H1 (cell line): ENCODE measurements at regions not wholly inside any gene's neighbourhood (a gene's known extent, or its start where the extent isn't known, plus 50 kb on each side); places are given as distances from the start of the nearest gene placed in this dataset.

ENCODE experiments used
- CTCF ChIA-PET: fragments of 300-600 bp; sonication (Branson Sonifier 250); formaldehyde crosslinking; loops from one replicate; lab custom pipeline; 2021; ENCODE audit not compliant: partially characterized antibody; lab: Charles Lee
- POLR2A ChIA-PET: fragments of 300-600 bp; sonication (Branson Sonifier 250); formaldehyde crosslinking; loops from one replicate; lab custom pipeline; 2021; ENCODE audit warnings: inconsistent platforms; ENCODE audit not compliant: partially characterized antibody; lab: Charles Lee
- DNase-seq, 2 experiments: peaks; one replicate each; pipeline versions ENCODE4 v3.0.0 to v3.0.0-alpha.2; 2010 to 2022; ENCODE audit warnings: low spot score in 2 of 2, low read depth in 1 of 2, mixed read lengths in 1 of 2
- FAIRE-seq: peaks from 2 replicates; lab custom pipeline; 2011; peaks lifted over from hg19 to GRCh38; lab: Jason Lieb, UNC
- H2AFZ ChIP-seq: 2 replicates; pipeline ENCODE4 v1.8.1; 2012; ENCODE audit warnings: low read length, inconsistent platforms
- H2AK5ac ChIP-seq: 2 replicates; pipeline ENCODE4 v1.6.1; 2013; ENCODE audit warnings: low read depth, low read length
- H2BK120ac ChIP-seq: replicated peaks from 2 replicates; pipeline ENCODE3; 2013; ENCODE audit warnings: low read depth, low read length, inconsistent platforms
- H2BK12ac ChIP-seq: 2 replicates; pipeline ENCODE4 v1.6.1; 2013; ENCODE audit warnings: low read depth, low read length
- H2BK15ac ChIP-seq: 2 replicates; pipeline ENCODE4 v1.6.1; 2013; ENCODE audit warnings: low read length
- H2BK20ac ChIP-seq: 2 replicates; pipeline ENCODE4 v1.6.1; 2013; ENCODE audit warnings: low read length
- H2BK5ac ChIP-seq: 2 replicates; pipeline ENCODE4 v1.6.1; 2013; ENCODE audit warnings: low read depth, low read length
- H3K14ac ChIP-seq: 2 replicates; pipeline ENCODE4 v1.6.1; 2013; ENCODE audit warnings: inconsistent platforms; ENCODE audit not compliant: insufficient read length
- H3K18ac ChIP-seq: 2 replicates; pipeline ENCODE4 v1.6.1; 2013; ENCODE audit warnings: low read length; ENCODE audit errors: extremely low read depth
- H3K23ac ChIP-seq: 2 replicates; pipeline ENCODE4 v1.6.1; 2013; ENCODE audit warnings: inconsistent platforms; ENCODE audit not compliant: insufficient read length
- H3K23me2 ChIP-seq: 2 replicates; pipeline ENCODE4 v1.6.1; 2013; ENCODE audit warnings: low read depth, low read length
- H3K27ac ChIP-seq: 2 replicates; pipeline ENCODE4 v1.6.1; 2011; ENCODE audit warnings: low read depth, low read length, inconsistent platforms
- H3K27me3 ChIP-seq, 4 experiments: replicated peaks in 1 of 4; 1 replicate in 1 of 4; 2 replicates in 3 of 4; pipeline versions ENCODE4 v1.6.1 to v1.8.1; 2011 to 2013; ENCODE audit warnings: low read length in 3 of 4, mild to moderate bottlenecking in 3 of 4, inconsistent platforms in 2 of 4, mixed read lengths in 2 of 4, moderate library complexity in 1 of 4; ENCODE audit not compliant: control insufficient read depth in 3 of 4, insufficient read depth in 3 of 4; ENCODE audit errors: extremely low read depth in 1 of 4
- H3K36me3 ChIP-seq, 4 experiments: 2 replicates each; pipeline versions ENCODE4 v1.6.1 to v1.8.1; 2011 to 2013; ENCODE audit warnings: mild to moderate bottlenecking in 4 of 4, low read length in 3 of 4, moderate library complexity in 2 of 4, control low read depth in 1 of 4, inconsistent platforms in 1 of 4; ENCODE audit not compliant: insufficient read depth in 4 of 4, control insufficient read depth in 2 of 4
- H3K4ac ChIP-seq: replicated peaks from 2 replicates; pipeline ENCODE3; 2013; ENCODE audit warnings: low read length, low read depth, mixed read lengths, inconsistent platforms; ENCODE audit not compliant: insufficient read length
- H3K4me1 ChIP-seq, 4 experiments: replicated peaks in 1 of 4; 1 replicate in 1 of 4; 2 replicates in 3 of 4; pipeline versions ENCODE4 v1.6.1 to v1.8.1; 2011 to 2013; ENCODE audit warnings: low read length in 3 of 4, inconsistent platforms in 2 of 4, mixed read lengths in 1 of 4; ENCODE audit not compliant: insufficient read depth in 4 of 4, control insufficient read depth in 3 of 4
- H3K4me2 ChIP-seq, 2 experiments: 2 replicates each; pipeline versions ENCODE4 v1.6.1 to v1.8.1; 2011 to 2013; ENCODE audit warnings: low read depth in 2 of 2, low read length in 2 of 2, control low read depth in 1 of 2, inconsistent platforms in 1 of 2, mild to moderate bottlenecking in 1 of 2; ENCODE audit not compliant: insufficient read depth in 1 of 2
- H3K4me3 ChIP-seq, 4 experiments: fragments of 200-600, 300-600 bp in 1 of 4; sonication (generic), shearing (Covaris generic), sonication (Bioruptor Twin) in 1 of 4; 2 replicates each; pipeline versions ENCODE4 v1.5.1 to v1.8.1; 2011 to 2016; ENCODE audit warnings: low read length in 4 of 4, low read depth in 3 of 4, control low read depth in 2 of 4, inconsistent platforms in 2 of 4, mild to moderate bottlenecking in 2 of 4, mixed read lengths in 1 of 4, moderate library complexity in 1 of 4; ENCODE audit not compliant: insufficient read depth in 2 of 4; ENCODE audit errors: extremely low read depth in 1 of 4
- H3K56ac ChIP-seq: replicated peaks from 2 replicates; pipeline ENCODE3; 2013; ENCODE audit warnings: low read depth, mild to moderate bottlenecking, mixed read lengths, low read length, inconsistent platforms; ENCODE audit not compliant: insufficient read length
- H3K79me1 ChIP-seq: 2 replicates; pipeline ENCODE4 v1.6.1; 2013; ENCODE audit warnings: low read depth, low read length, control low read depth
- H3K79me2 ChIP-seq, 2 experiments: 2 replicates each; pipeline versions ENCODE4 v1.6.1 to v1.8.1; 2012 to 2013; ENCODE audit warnings: low read length in 2 of 2, mild to moderate bottlenecking in 2 of 2, inconsistent platforms in 1 of 2; ENCODE audit not compliant: insufficient read depth in 2 of 2, control insufficient read depth in 1 of 2
- H3K9ac ChIP-seq, 4 experiments: replicated peaks in 1 of 4; 1 replicate in 1 of 4; 2 replicates in 3 of 4; pipeline versions ENCODE4 v1.6.1 to v1.8.1; 2011 to 2013; ENCODE audit warnings: low read depth in 3 of 4, low read length in 3 of 4, control low read depth in 2 of 4, mild to moderate bottlenecking in 2 of 4, moderate library complexity in 2 of 4, inconsistent platforms in 1 of 4; ENCODE audit errors: extremely low read depth in 1 of 4
- H3K9me3 ChIP-seq, 2 experiments: 2 replicates each; pipeline versions ENCODE4 v1.6.1 to v1.8.1; 2012 to 2013; ENCODE audit warnings: mild to moderate bottlenecking in 2 of 2, moderate library complexity in 2 of 2, control low read depth in 1 of 2, inconsistent platforms in 1 of 2, low read depth in 1 of 2, low read length in 1 of 2, mixed read lengths in 1 of 2; ENCODE audit not compliant: insufficient read depth in 2 of 2
- H4K20me1 ChIP-seq, 2 experiments: replicated peaks in 1 of 2; 2 replicates each; pipeline versions ENCODE3 to v1.8.1; 2011 to 2013; ENCODE audit warnings: inconsistent platforms in 2 of 2, low read length in 2 of 2, mild to moderate bottlenecking in 1 of 2; ENCODE audit not compliant: insufficient read depth in 2 of 2, control insufficient read depth in 1 of 2
- H4K5ac ChIP-seq: 2 replicates; pipeline ENCODE4 v1.6.1; 2013; ENCODE audit warnings: low read length, low read depth, mixed read lengths, inconsistent platforms; ENCODE audit not compliant: insufficient read length
- H4K8ac ChIP-seq: 2 replicates; pipeline ENCODE4 v1.8.0; 2013; ENCODE audit warnings: mild to moderate bottlenecking, moderate library complexity, low read length, inconsistent platforms; ENCODE audit not compliant: insufficient read depth; ENCODE audit errors: extremely low read depth
- H4K91ac ChIP-seq: replicated peaks from 2 replicates; pipeline ENCODE3; 2013; ENCODE audit warnings: low read length, mixed read lengths, inconsistent platforms; ENCODE audit not compliant: insufficient read length
- ATF3 ChIP-seq: IDR thresholded peaks from 2 replicates; pipeline ENCODE4 v1.6.1; 2011; ENCODE audit warnings: low read depth, mild to moderate bottlenecking, low read length; ENCODE audit not compliant: insufficient read depth
- E2F6 ChIP-seq: IDR thresholded peaks from 2 replicates; pipeline ENCODE4 v1.6.1; 2012; ENCODE audit warnings: inconsistent platforms
- HDAC2 ChIP-seq, 2 experiments: fragments of 300-600 bp in 1 of 2; sonication (generic) in 1 of 2; IDR thresholded peaks; 2 replicates each; pipeline ENCODE4 v1.6.1; 2011 to 2012; ENCODE audit warnings: low read depth in 2 of 2, low read length in 2 of 2, mild to moderate bottlenecking in 2 of 2, moderate library complexity in 2 of 2, borderline replicate concordance in 1 of 2, inconsistent platforms in 1 of 2
- HDAC6 ChIP-seq: IDR thresholded peaks from one replicate; pipeline ENCODE4 v1.7.1; 2012; ENCODE audit warnings: low read depth, mild to moderate bottlenecking, inconsistent platforms, low read length, moderate library complexity
- JUND ChIP-seq: IDR thresholded peaks from 2 replicates; pipeline ENCODE4 v1.6.1; 2011; ENCODE audit warnings: mild to moderate bottlenecking, improper control_type of control experiment, low read length
- KDM4A ChIP-seq: IDR thresholded peaks from one replicate; pipeline ENCODE4 v1.7.1; 2012; ENCODE audit warnings: low read depth, mild to moderate bottlenecking, moderate library complexity, low read length, inconsistent platforms; ENCODE audit not compliant: severe bottlenecking
- NANOG ChIP-seq: IDR thresholded peaks from 2 replicates; pipeline ENCODE4 v1.6.1; 2011; ENCODE audit warnings: low read length, low read depth, mild to moderate bottlenecking, inconsistent platforms; ENCODE audit not compliant: insufficient read depth, poor library complexity, severe bottlenecking
- RNF2 ChIP-seq: fragments of 200-900, 300-1000 bp; sonication (generic); IDR thresholded peaks from 2 replicates; pipeline ENCODE4 v1.7.1; 2016; ENCODE audit warnings: borderline replicate concordance, low read depth, mild to moderate bottlenecking, antibody characterized with exemption, low read length; ENCODE audit not compliant: poor library complexity, severe bottlenecking; ENCODE audit errors: missing control alignments
- RXRA ChIP-seq: IDR thresholded peaks from 2 replicates; pipeline ENCODE4 v1.6.1; 2011; ENCODE audit warnings: low read depth, mild to moderate bottlenecking, low read length, moderate library complexity; ENCODE audit not compliant: insufficient read depth
- SIX5 ChIP-seq: IDR thresholded peaks from 2 replicates; pipeline ENCODE4 v1.6.1; 2011; ENCODE audit warnings: mild to moderate bottlenecking, low read depth, low read length
- SRF ChIP-seq: IDR thresholded peaks from 2 replicates; pipeline ENCODE4 v1.6.1; 2011; ENCODE audit warnings: mild to moderate bottlenecking, low read depth, low read length, moderate library complexity
- TAF1 ChIP-seq: IDR thresholded peaks from 2 replicates; pipeline ENCODE4 v1.6.1; 2011; ENCODE audit warnings: mild to moderate bottlenecking, low read depth, low read length
- ZNF274 ChIP-seq: IDR thresholded peaks from 2 replicates; pipeline ENCODE4 v1.7.0; 2012; ENCODE audit warnings: low read length, borderline replicate concordance; ENCODE audit errors: extremely low read depth
- WGBS, 2 experiments: shearing (Covaris generic) in 1 of 2; methylation state at CpG; one replicate each; pipeline versions ENCODE4 v1.1.6 to v1.1.7; 2013 to 2015; ENCODE audit warnings: low lambda C conversion rate in 2 of 2, mixed read lengths in 2 of 2, inconsistent platforms in 1 of 2, low coverage in 1 of 2, missing lambda C conversion rate in 1 of 2; ENCODE audit not compliant: insufficient replicate concordance in 2 of 2, insufficient coverage in 1 of 2, insufficient read length in 1 of 2; ENCODE audit errors: extremely low coverage in 1 of 2, missing lambda C conversion rate in 1 of 2; 5-methylcytosine and 5-hydroxymethylcytosine counted together

- no peak for FAIRE-seq
- no peak overlapping the region for H3K4me3 ChIP-seq
- H3K23ac ChIP-seq, result no peak overlapping the region
- no peak overlapping the region for H4K91ac ChIP-seq
- no peak overlapping the region for H4K8ac ChIP-seq
- H3K36me3 ChIP-seq, result no peaks in the 10 kb centered on the region
- no peak overlapping the region for H4K5ac ChIP-seq
- H4K20me1 ChIP-seq, result no peaks in the 10 kb centered on the region
- CTCF ChIA-PET, result no interaction called here
- H3K14ac ChIP-seq, result no peak overlapping the region
- H3K79me2 ChIP-seq, result no peaks in the 10 kb centered on the region
- H3K23me2 ChIP-seq, result no peaks in the 10 kb centered on the region
- H3K79me1 ChIP-seq, result no peaks in the 10 kb centered on the region
- no peak overlapping the region for H3K9ac ChIP-seq
- WGBS, 2 experiments, result 91% methylated on average over 10 of the region's 10 CpGs; no CpG with 5 or more reads in 1 of the 2 experiments
- no peak overlapping the region for H3K18ac ChIP-seq
- H2BK120ac ChIP-seq, result no peak overlapping the region
- no peak overlapping the region for H2BK5ac ChIP-seq
- H3K27ac ChIP-seq, result no peak overlapping the region
- H3K9me3 ChIP-seq, result no peaks in the 10 kb centered on the region
- no peak overlapping the region for H3K4me2 ChIP-seq
- no peak overlapping the region for H3K4ac ChIP-seq
- H2BK15ac ChIP-seq, result no peak overlapping the region
- no peak overlapping the region for H3K56ac ChIP-seq
- no peak overlapping the region for H2AFZ ChIP-seq
- peak in 1 of 2 experiments; percentile 30 for DNase-seq
- H3K27me3 ChIP-seq, result peaks cover 0 to 4% (median 0%) of the 10 kb centered on the region in 4 experiments; a peak in 1 of 7 replicates
- H2BK12ac ChIP-seq, result no peak overlapping the region
- POLR2A ChIA-PET, result no interaction called here
- H2AK5ac ChIP-seq, result no peak overlapping the region
- H2BK20ac ChIP-seq, result no peak overlapping the region
- H3K4me1 ChIP-seq, result peaks cover 0 to 10% (median 3%) of the 10 kb centered on the region in 4 experiments; a peak in 3 of 7 replicates
- TF ChIP-seq JUND (no peak), HDAC2 (IDR thresholded peaks at IDR 0.05; ENCODE audit: borderline replicate concordance in 1 of 2, low read depth in 2 of 2, low read length in 2 of 2) (no peak), SIX5 (no peak), RNF2 (no peak), SRF (no peak), E2F6 (no peak), KDM4A (no peak), HDAC6 (no peak), TAF1 (no peak), ATF3 (no peak), NANOG (no peak), RXRA (no peak), ZNF274 (no peak)
Observed at GRCh38 chr10:71090801-71091200, 121.6 kb upstream of the UNC5B start.
